Iris pigment epithelial cell (primary cell): ENCODE measurements at regions not wholly inside any gene's neighbourhood (a gene's known extent, or its start where the extent isn't known, plus 50 kb on each side); places are given as distances from the start of the nearest gene placed in this dataset.
A peak's percentile ranks its signal among the peaks of the same experiment; 100 is the strongest.

Experiments used
- DNase-seq: peaks from one replicate; pipeline ENCODE4 v3.0.0-alpha.2; 2011; ENCODE audit warnings: low read depth

- DNase-seq: no peak
Observed at GRCh38 chr4:61143461-61143860, 56.7 kb upstream of the ADGRL3 start.

GRCh38 chr4:61149278-61149677, 50.8 kb upstream of the ADGRL3 start:
- peak; percentile 64 for DNase-seq
